Stomach smooth muscle (tissue), 2 donors: ENCODE measurements at regions not wholly inside any gene's neighbourhood (a gene's known extent, or its start where the extent isn't known, plus 50 kb on each side); places are given as distances from the start of the nearest gene placed in this dataset.

ENCODE experiments used
- H3K27ac ChIP-seq: one replicate; pipeline ENCODE4 v1.7.0; 2013; ENCODE audit warnings: mild to moderate bottlenecking, low read length, inconsistent platforms
- H3K27me3 ChIP-seq, 2 donors: one replicate each; pipeline ENCODE4 v1.7.0; 2013; ENCODE audit warnings: low read length in 2 of 2; ENCODE audit not compliant: insufficient read depth in 2 of 2, control insufficient read depth in 1 of 2
- H3K36me3 ChIP-seq, 2 donors: one replicate each; pipeline ENCODE4 v1.7.0; 2013; ENCODE audit warnings: low read length in 2 of 2; ENCODE audit not compliant: control insufficient read depth in 2 of 2, insufficient read depth in 2 of 2
- H3K4me1 ChIP-seq: one replicate; pipeline ENCODE4 v1.7.0; 2013; ENCODE audit warnings: low read length; ENCODE audit not compliant: control insufficient read depth, insufficient read depth
- H3K4me3 ChIP-seq, 2 donors: one replicate each; pipeline ENCODE4 v1.7.0; 2013; ENCODE audit warnings: low read length in 2 of 2
- H3K9ac ChIP-seq, 2 donors: one replicate each; pipeline ENCODE4 v1.7.0; 2013; ENCODE audit warnings: low read length in 2 of 2, mild to moderate bottlenecking in 1 of 2
- H3K9me3 ChIP-seq, 2 donors: one replicate each; pipeline ENCODE4 v1.7.0; 2013; ENCODE audit warnings: low read length in 2 of 2; ENCODE audit not compliant: control insufficient read depth in 2 of 2
- donor health status: healthy.
- donor health status: Pancreatic carcinoma.

GRCh38 chr6:1200409-1201101 lies 111.3 kb upstream of the FOXQ1 start:
- Histone ChIP-seq H3K27me3 (no peaks in the 10 kb centered on the region), H3K9me3 (no peaks in the 10 kb centered on the region), H3K36me3 (no peaks in the 10 kb centered on the region), H3K4me1 (no peaks in the 10 kb centered on the region), H3K27ac (no peak overlapping the region), H3K9ac (no peak overlapping the region), H3K4me3 (no peak overlapping the region)

- no peak overlapping the region for H3K27ac ChIP-seq
- no peaks in the 10 kb centered on the region for H3K4me1 ChIP-seq
- no peaks in the 10 kb centered on the region for H3K27me3 ChIP-seq
- no peaks in the 10 kb centered on the region for H3K36me3 ChIP-seq
- H3K9ac ChIP-seq: no peak overlapping the region
- H3K9me3 ChIP-seq: no peaks in the 10 kb centered on the region
- H3K4me3 ChIP-seq: no peak overlapping the region
Measured at GRCh38 chr6:1200081-1200408, 111.9 kb upstream of the FOXQ1 start.

- no peak overlapping the region for H3K27ac ChIP-seq
- no peak overlapping the region for H3K9ac ChIP-seq
- no peaks in the 10 kb centered on the region for H3K4me1 ChIP-seq
- H3K27me3 ChIP-seq: no peaks in the 10 kb centered on the region
- no peaks in the 10 kb centered on the region for H3K36me3 ChIP-seq
- H3K9me3 ChIP-seq: no peaks in the 10 kb centered on the region
- no peak overlapping the region for H3K4me3 ChIP-seq
Measured at GRCh38 chr6:1197309-1197708, 114.6 kb upstream of the FOXQ1 start.

GRCh38 chr6:1191141-1191630 lies 120.7 kb upstream of the FOXQ1 start:
- H3K9me3 ChIP-seq: no peaks in the 10 kb centered on the region
- no peaks in the 10 kb centered on the region for H3K4me1 ChIP-seq
- H3K9ac ChIP-seq: no peak overlapping the region
- no peak overlapping the region for H3K4me3 ChIP-seq
- H3K27ac ChIP-seq: no peak overlapping the region
- H3K36me3 ChIP-seq: no peaks in the 10 kb centered on the region
- H3K27me3 ChIP-seq: no peaks in the 10 kb centered on the region

- Histone ChIP-seq H3K4me1 (no peaks in the 10 kb centered on the region), H3K9me3 (no peaks in the 10 kb centered on the region), H3K9ac (no peak overlapping the region), H3K27ac (no peak overlapping the region), H3K27me3 (no peaks in the 10 kb centered on the region), H3K4me3 (no peak overlapping the region), H3K36me3 (no peaks in the 10 kb centered on the region)
Measured at GRCh38 chr6:1190366-1190765, 121.5 kb upstream of the FOXQ1 start.

- H3K9ac ChIP-seq: no peak overlapping the region
- H3K4me1 ChIP-seq: no peaks in the 10 kb centered on the region
- peaks cover 0 to 2% of the 10 kb centered on the region in 2 donors for H3K27me3 ChIP-seq
- H3K4me3 ChIP-seq: no peak overlapping the region
- no peaks in the 10 kb centered on the region for H3K36me3 ChIP-seq
- H3K27ac ChIP-seq: no peak overlapping the region
- H3K9me3 ChIP-seq: no peaks in the 10 kb centered on the region
Measured at GRCh38 chr6:1188199-1188598, 123.7 kb upstream of the FOXQ1 start.

GRCh38 chr6:1187293-1188131 lies 124.4 kb upstream of the FOXQ1 start:
- H3K9ac ChIP-seq: no peak overlapping the region
- H3K36me3 ChIP-seq: no peaks in the 10 kb centered on the region
- no peak overlapping the region for H3K4me3 ChIP-seq
- H3K4me1 ChIP-seq: no peaks in the 10 kb centered on the region
- no peak overlapping the region for H3K27ac ChIP-seq
- no peaks in the 10 kb centered on the region for H3K9me3 ChIP-seq
- H3K27me3 ChIP-seq: peaks cover 0 to 2% of the 10 kb centered on the region in 2 donors

GRCh38 chr6:1184318-1184717 lies 127.6 kb upstream of the FOXQ1 start:
- no peak overlapping the region for H3K9ac ChIP-seq
- no peak overlapping the region for H3K4me3 ChIP-seq
- H3K36me3 ChIP-seq: no peaks in the 10 kb centered on the region
- H3K4me1 ChIP-seq: no peaks in the 10 kb centered on the region
- no peaks in the 10 kb centered on the region for H3K9me3 ChIP-seq
- no peak overlapping the region for H3K27ac ChIP-seq
- H3K27me3 ChIP-seq: peaks cover 0 to 2% of the 10 kb centered on the region in 2 donors

- Histone ChIP-seq H3K27me3 (peaks cover 0 to 2% of the 10 kb centered on the region in 2 donors), H3K4me1 (no peaks in the 10 kb centered on the region), H3K4me3 (no peak overlapping the region), H3K27ac (no peak overlapping the region), H3K9me3 (no peaks in the 10 kb centered on the region), H3K36me3 (no peaks in the 10 kb centered on the region), H3K9ac (no peak overlapping the region)
Measured at GRCh38 chr6:1182722-1183521, 129.0 kb upstream of the FOXQ1 start.

- Histone ChIP-seq H3K9ac (no peak overlapping the region), H3K4me1 (no peaks in the 10 kb centered on the region), H3K27me3 (peaks cover 0 to 2% of the 10 kb centered on the region in 2 donors), H3K9me3 (no peaks in the 10 kb centered on the region), H3K27ac (no peak overlapping the region), H3K4me3 (no peak overlapping the region), H3K36me3 (no peaks in the 10 kb centered on the region)
Measured at GRCh38 chr6:1181939-1182605, 129.8 kb upstream of the FOXQ1 start.
